ENCODE measurements at regions not wholly inside any gene's neighbourhood (a gene's known extent, or its start where the extent isn't known, plus 50 kb on each side); places are given as distances from the start of the nearest gene placed in this dataset.

DNA sequence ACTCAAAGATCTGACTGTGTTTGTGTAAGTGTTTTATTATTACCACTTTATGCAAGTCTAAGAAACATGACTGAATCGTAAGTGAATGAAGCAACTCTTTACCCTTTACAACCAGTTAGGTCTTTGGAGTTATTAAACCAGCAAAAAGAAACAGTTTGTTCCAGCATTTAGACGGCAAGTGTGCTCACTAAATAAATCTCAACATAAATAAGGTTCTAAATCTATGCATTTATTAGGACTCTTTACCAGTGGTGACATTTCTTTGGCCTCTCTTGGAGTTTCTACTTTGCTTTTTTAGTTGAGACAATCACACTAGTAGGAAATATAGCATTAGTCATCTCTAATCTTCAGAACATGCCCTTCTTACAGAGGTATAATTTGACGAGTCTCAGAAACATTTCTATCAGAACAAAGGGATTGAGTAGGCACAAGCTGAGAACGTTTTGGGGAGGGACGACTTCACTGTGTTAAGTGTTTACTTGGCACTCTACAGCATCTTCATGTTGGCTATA, 739.9 kb upstream of the NR2F2 start:
- intact Hi-C loops (cut with DNase I): no loop called here
- DNase-seq (ENCODE audit: missing footprints): no peak
- ATAC-seq: no peak

DNA sequence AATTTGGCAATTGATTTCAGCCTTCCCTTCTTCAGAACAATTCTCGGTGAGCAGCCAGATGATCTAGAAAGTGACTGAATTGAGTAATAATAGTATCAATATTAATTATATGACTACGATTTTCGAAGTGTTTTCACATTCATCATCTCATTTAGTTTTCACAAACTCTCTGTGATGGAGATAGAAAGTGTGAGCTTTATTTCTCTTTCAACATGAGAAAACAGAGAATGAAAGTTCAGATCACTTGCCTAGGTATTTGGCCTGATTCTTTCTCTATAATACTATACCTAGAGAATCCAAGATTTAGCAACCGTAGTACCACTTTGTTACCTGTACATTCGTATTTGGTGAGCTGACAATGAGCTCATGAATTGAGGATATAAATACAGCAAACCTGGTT, 739.2 kb upstream of the NR2F2 start:
- DNase-seq (ENCODE audit: missing footprints): no peak
- intact Hi-C loops (cut with DNase I): no loop called here
- ATAC-seq: no peak

DNA sequence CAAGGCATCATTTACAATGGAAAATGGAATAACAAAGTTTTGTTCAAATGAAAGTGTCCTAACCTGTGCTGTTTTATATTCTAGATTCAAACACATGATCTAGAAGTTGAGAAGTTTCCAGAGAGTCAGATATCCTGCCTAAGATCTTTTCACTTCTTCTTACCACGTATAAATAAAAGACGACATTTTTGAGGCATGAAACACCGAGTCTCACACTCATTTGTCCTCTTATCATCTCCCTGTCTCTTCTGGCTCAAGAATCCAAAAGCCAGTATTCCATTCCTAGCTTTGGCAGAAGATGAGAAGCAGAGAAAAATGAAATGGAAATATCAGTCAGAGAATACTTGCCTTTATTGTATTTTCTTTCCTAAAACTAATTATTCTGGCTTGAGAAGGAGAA, 738.6 kb upstream of the NR2F2 start:
- no peak for DNase-seq (ENCODE audit: missing footprints)
- no peak for ATAC-seq
- intact Hi-C loops (cut with DNase I): no loop called here

DNA sequence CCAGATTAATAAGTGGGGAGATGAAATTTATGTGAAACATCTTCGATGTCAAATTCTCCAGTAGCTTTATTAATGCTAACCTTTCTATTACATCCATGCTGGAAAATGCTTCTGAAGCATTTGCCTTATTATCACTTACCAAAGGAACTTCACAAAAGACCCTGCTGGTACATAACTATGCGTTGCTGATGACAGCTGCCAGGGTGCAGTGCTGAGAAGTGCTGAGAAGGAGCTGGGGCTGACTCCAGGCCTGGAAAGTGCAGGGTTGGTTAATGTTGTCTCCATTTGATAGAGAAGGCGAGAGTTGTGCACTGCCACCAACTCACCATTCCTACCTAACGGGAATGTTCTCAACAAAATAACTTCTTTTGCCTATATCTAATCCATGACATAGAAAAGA, 736.0 kb upstream of the NR2F2 start:
- DNase-seq (ENCODE audit: missing footprints): no peak
- intact Hi-C loops (cut with DNase I): no loop called here
- no peak for ATAC-seq

- intact Hi-C loops (cut with DNase I): no loop called here
- DNase-seq (ENCODE audit: missing footprints) (no peak), ATAC-seq (no peak)
These were observed 734.7 kb upstream of the NR2F2 start for GRCh38 chr15:95595759-95596158.

DNA sequence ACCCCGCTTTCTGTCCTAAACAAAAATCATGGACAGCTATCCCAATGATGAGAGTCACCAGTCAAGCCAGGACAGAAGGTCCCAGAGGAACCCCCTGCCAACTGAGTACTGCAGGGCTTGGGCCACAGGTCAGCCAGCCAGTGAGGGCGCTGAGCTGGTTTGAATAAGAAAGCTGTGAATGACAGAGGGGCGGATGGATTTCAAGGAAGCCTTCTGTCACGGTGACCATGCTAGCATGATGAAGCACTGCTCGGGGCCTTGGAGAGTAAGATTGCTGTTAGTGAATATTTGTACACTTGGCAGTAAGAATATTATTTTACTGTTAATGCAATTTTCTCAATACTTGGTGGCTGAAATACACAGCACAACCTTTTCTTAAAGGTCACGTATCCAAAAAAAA, 734.0 kb upstream of the NR2F2 start:
- intact Hi-C loops (cut with DNase I): no loop called here
- DNase-seq (ENCODE audit: missing footprints) (no peak), ATAC-seq (no peak)

- DNase-seq (ENCODE audit: missing footprints) (no peak), ATAC-seq (no peak)
- intact Hi-C loops (cut with DNase I): no loop called here
These were observed 732.1 kb upstream of the NR2F2 start for GRCh38 chr15:95598251-95598855.

GRCh38 chr15:95600367-95600766, 730.1 kb upstream of the NR2F2 start:
- intact Hi-C loops (cut with DNase I): loop anchor here (5.0 to 10.0 kb wide), 3 partner anchors 143 to 346 kb away; no protein-coding TSS in a partner anchor
- DNase-seq (ENCODE audit: missing footprints): no peak
- no peak for ATAC-seq

DNA sequence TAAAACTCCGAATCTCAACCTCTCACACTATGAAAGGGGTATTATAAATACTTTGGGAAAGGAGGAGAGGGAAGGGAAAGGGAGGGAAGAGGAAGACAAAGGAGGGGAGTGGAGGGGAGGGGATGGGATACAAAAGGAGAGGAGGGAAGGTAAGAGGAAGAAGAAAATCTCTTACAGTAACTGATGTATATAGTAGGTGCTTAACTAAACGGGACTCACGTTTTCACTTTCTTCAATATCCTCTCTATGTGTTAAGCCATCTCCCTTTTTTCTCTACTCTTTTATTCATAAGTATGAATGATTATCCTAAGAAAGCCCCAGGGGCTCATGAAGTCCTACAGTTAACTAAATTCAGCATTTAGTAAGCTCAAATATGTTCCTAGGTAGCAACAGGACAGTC, 729.6 kb upstream of the NR2F2 start:
- intact Hi-C loops (cut with DNase I): loop anchor here (5.0 to 10.0 kb wide), 3 partner anchors 144 to 346 kb away; no protein-coding TSS in a partner anchor
- DNase-seq (ENCODE audit: missing footprints): no peak
- ATAC-seq: no peak

DNA sequence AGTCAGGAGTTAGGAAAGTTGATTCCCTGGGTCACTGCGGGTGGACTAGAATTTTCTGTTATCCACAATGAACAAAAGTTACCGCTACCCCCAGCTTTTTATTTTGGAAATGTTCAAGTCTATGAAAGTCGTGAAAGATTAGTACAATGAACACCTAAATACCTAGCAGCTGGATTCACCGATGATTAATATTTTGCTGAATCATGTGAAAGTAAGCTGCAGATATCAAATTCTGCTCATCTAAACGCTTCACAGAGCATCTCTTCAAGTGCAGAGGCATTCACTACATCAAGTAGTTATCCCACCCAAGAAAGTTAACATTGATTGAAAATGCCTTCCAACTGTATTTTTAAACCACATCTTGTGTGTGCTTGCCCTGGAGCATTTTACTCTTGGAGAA, 729.0 kb upstream of the NR2F2 start:
- intact Hi-C loops (cut with DNase I): loop anchor here (5.0 to 10.0 kb wide), 3 partner anchors 144 to 347 kb away; no protein-coding TSS in a partner anchor
- DNase-seq (ENCODE audit: missing footprints): no peak
- no peak for ATAC-seq

DNA sequence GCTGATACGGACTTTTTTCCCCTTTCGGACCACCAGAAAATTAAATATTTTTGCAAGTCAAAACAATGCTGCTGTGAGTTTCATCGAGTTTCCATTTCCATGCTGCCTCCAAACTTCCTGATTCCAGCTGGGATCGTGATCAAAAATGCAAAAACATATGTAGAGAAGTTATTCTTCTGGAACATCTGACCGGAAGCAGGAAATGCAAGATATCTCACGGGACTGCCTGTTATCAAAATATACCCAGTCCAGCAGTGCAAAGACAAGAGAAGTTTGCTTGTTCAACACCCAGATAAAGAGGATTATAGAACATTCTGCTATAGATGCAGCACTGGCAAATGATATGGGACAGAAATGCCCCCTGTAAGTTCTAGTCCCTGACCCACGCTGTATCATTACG, 726.7 kb upstream of the NR2F2 start:
- ATAC-seq: no peak
- intact Hi-C loops (cut with DNase I): loop anchor here (5.0 to 10.0 kb wide), 3 partner anchors 147 to 349 kb away; no protein-coding TSS in a partner anchor

GRCh38 chr15:95604634-95605036, 725.9 kb upstream of the NR2F2 start:
- peak; percentile 26 for ATAC-seq
- no peak for DNase-seq (ENCODE audit: missing footprints)
- intact Hi-C loops (cut with DNase I): loop anchor here (5.0 to 10.0 kb wide), 3 partner anchors 147 to 350 kb away; no protein-coding TSS in a partner anchor

More for the DNA sequence above, 726.7 kb upstream of the NR2F2 start:
- no peak for DNase-seq (ENCODE audit: missing footprints)

GRCh38 chr15:95605098-95605497, 725.4 kb upstream of the NR2F2 start:
- intact Hi-C loops (cut with DNase I): loop anchor here (10.0 kb wide), 1 partner anchor 350 kb away; no protein-coding TSS in a partner anchor
- ATAC-seq (no peak), DNase-seq (ENCODE audit: missing footprints) (no peak)

DNA sequence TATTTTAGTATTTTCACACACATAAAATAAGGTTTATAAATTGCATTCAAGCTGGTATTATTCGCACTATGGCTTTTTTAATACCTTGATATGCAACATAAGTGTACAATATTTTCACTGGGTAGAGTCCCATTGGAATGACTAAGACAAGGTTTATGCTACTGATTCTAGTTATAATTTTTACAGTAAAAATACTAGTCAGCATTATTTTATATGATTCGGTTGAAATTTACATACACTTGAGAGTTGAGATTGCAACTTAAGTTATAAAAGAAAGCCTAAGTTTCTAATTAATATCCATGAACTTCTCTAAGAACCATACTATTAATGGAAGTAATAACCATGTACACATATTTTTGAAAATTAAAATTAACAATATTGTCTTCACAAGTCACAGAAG, 723.9 kb upstream of the NR2F2 start:
- ATAC-seq: no peak
- intact Hi-C loops (cut with DNase I): loop anchor here (10.0 kb wide), 1 partner anchor 352 kb away; no protein-coding TSS in a partner anchor
- DNase-seq (ENCODE audit: missing footprints): no peak

- ATAC-seq (no peak), DNase-seq (ENCODE audit: missing footprints) (no peak)
- intact Hi-C loops (cut with DNase I): loop anchor here (10.0 kb wide), 1 partner anchor 354 kb away; no protein-coding TSS in a partner anchor
These were observed 722.1 kb upstream of the NR2F2 start for GRCh38 chr15:95608371-95608770.

- DNase-seq (ENCODE audit: missing footprints): no peak
- intact Hi-C loops (cut with DNase I): loop anchor here (10.0 kb wide), 1 partner anchor 354 kb away; no protein-coding TSS in a partner anchor
- no peak for ATAC-seq
These were observed 721.4 kb upstream of the NR2F2 start for GRCh38 chr15:95609096-95609495.

- DNase-seq (ENCODE audit: missing footprints): no peak
- intact Hi-C loops (cut with DNase I): loop anchor here (10.0 kb wide), 1 partner anchor 54 kb away; no protein-coding TSS in a partner anchor
- ATAC-seq: no peak
These were observed 719.6 kb upstream of the NR2F2 start for GRCh38 chr15:95610945-95611344.

GRCh38 chr15:95615436-95615835, 715.1 kb upstream of the NR2F2 start:
- no peak for ATAC-seq
- intact Hi-C loops (cut with DNase I): loop anchor here (10.0 kb wide), 1 partner anchor 49 kb away; no protein-coding TSS in a partner anchor

GRCh38 chr15:95616306-95616705, 714.2 kb upstream of the NR2F2 start:
- DNase-seq (ENCODE audit: missing footprints): no peak
- intact Hi-C loops (cut with DNase I): loop anchor here (10.0 kb wide), 1 partner anchor 48 kb away; no protein-coding TSS in a partner anchor
- ATAC-seq: no peak

More at GRCh38 chr15:95615436-95615835, 715.1 kb upstream of the NR2F2 start:
- DNase-seq (ENCODE audit: missing footprints): no peak

- intact Hi-C loops (cut with DNase I): no loop called here
- ATAC-seq (no peak), DNase-seq (ENCODE audit: missing footprints) (no peak)
These were observed 709.4 kb upstream of the NR2F2 start for GRCh38 chr15:95620934-95621579.
